GM15510 (cell line): ENCODE measurements at regions not wholly inside any gene's neighbourhood (a gene's known extent, or its start where the extent isn't known, plus 50 kb on each side); places are given as distances from the start of the nearest gene placed in this dataset.

Experiments
- POLR2A ChIP-seq: IDR thresholded peaks from 3 replicates; pipeline ENCODE4 v1.6.1; 2011; ENCODE audit warnings: borderline replicate concordance; ENCODE audit not compliant: insufficient read length; ENCODE audit errors: extremely low read depth

DNA sequence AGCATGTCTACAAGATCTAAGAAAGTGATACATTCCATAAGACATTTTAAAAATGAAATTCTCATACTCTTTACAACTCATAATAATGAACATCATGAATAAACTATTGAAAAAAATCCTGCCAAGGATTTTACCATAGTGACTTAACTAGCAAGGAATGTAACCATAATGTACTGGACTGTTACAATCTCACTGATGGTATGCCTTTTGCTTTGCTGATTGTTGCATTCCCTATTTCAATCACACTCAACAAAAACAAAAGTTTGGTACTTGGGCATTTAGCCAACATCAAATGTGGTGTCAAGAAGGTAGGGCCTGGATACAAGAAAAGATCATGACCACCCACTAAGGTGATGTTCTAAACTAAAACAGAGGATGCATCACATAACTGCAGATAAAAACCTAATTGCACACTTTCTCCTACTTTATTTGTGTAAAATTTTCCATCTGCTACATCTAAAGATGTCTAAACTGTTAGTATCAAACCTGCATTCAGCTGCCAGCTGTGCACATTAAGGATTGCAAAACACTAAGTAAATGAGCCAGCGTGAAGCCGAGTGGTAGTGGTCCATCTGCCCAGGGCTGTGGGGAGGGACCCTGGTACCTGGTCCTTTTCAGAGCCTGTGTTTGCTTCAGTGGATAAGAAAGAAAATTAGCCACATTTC, 564.4 kb downstream of the ZEB2 start:
- TF ChIP-seq POLR2A: no peak

DNA sequence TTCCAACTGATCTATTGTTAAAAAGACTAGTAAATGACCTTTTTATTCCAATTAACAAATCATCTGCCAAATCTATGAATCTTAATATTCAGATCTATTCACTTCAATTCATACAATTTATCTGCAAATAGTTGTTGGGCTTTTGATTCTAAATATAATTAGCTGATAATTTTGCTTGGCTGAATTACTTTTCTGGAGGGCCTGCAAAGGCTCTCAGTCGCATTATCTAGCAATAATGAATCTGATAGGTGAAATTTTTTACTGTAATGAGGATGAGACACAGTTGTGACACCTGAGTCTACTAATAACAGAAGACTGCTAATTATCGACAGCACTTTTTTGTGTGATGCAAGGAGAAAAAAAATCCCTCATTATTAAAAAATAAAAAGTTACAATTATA, 565.1 kb downstream of the ZEB2 start:
- TF ChIP-seq POLR2A: no peak

DNA sequence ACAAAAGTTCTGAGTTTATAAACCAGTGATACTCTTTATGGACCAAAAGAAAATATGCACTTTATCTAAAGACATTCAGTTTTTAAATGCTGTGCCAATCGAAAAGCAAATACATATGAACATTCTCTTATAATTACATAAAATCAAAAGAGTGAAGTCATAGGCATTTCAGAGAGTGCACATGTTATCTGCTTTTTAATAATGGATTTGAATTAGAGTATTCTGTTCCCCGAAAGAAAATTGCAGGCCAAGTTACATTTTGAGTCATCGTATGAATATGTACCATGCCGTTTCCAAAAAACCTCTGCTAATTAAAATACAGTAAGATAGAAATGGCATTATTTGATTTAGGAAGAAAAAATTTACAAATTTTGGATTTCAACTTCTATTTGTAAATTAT, 565.7 kb downstream of the ZEB2 start:
- no peak for TF ChIP-seq POLR2A

DNA sequence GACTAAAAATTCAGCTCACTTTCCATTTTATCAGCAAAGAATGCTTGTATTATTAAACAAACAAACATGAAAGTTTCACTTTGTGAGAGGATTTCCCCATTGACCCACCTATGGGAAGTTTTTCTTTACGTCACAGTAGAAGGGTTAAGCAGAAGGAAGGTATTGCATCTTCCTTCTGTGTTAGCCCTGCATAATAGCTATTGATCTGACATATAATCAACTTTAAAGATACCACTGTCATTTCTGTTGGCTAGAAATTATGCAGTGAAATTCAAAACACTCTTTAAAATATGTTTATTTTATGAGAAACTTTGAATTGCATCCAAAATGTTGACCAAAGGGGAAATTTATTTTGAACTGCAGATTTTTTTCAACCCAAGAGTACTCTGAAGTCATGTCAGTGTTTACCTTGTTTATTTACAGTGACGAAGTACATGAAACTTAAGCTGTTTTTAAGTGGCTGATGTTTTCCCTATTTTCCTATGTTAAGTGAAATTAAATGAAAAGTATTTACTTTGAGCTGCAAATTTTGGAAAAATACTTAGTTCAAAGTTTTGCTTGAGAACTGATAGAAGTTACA, 566.4 kb downstream of the ZEB2 start:
- no peak for TF ChIP-seq POLR2A

DNA sequence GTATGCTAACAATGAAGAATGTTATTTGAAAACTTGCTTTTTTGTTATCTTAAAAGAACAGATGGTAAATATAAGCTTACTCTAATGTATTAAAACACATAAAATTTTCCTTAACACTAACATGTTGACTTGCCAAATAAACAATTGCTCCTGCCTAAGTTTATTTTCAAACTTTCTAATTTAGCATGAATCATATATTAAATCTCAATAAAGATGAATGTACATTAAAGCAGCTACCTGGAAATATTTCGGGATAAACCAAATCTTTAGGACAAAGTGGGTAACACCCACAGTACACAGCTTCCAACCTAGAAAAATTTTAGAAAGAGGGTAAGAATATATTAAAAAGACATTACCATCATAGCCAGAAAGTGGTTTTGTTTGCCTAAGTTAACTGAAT, 567.4 kb downstream of the ZEB2 start:
- TF ChIP-seq POLR2A: no peak

DNA sequence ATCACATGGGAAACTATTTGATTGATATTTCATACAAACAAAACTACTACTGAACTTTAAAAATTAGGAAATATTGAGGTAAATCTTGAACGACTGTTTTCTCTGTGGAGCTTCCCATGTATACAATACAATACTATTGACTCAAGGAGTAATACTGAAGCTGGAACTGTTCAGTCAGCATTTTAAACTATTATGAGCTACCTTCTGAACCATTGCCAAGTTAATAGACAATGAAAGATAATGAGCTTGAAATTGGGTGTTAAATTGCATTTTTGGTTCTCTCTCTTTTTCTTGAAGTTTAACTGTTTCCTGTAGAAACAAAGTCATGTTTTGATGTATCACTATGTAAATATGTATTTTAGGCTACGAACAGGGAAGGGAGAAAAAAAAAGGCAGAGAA, 569.2 kb downstream of the ZEB2 start:
- TF ChIP-seq POLR2A: no peak

DNA sequence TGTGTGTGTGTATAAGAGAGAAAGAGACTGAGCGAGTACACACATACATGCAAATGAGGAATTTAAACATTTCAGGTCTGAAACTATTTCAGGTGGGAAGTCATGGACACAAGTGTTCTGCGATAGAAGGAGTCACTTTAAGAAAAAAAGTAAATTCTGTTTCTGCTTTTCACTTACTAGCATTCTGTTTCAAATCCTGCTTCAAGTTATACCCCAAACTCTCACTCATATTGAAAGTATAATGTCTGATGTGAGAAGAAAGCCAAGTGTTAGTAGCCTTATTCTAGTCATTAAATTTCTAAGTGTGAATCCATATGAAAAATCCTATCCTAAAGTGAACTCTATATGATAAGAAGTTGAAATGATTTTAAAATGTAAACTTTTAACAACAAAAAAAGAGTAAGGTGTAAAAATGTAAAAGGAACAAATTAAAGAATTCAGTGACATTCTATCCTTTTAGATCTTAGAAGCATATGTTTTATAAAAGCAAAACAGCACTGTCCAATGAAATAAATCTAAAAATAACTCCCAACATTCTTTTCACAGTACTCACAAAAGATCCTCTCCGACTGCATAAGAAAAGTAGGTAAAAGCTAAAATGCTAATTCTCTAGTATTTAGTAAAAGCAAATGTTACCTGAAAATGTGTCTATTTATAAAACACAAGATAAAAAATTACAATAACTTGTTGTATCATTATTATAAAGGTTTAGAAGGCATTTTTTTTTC, 570.6 kb downstream of the ZEB2 start:
- TF ChIP-seq POLR2A: no peak

DNA sequence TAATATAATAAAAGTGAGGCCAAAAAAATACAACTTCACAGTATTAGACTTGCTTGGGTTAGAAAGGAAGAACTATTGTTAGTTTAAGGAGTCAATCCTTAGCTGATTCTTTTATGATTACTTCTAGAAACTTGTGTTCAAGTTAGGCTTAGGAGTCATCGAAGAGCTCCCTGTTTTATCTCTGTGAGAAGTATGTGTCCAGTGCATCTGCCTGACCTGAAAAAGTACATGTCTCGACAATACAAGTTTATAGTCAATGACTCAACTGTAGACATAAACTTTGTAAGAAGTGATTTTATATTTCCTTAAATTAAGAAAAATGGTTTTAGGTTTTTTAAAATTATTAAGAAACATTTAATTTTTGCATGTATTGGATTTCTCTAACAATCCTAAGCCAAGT, 571.2 kb downstream of the ZEB2 start:
- TF ChIP-seq POLR2A: no peak

DNA sequence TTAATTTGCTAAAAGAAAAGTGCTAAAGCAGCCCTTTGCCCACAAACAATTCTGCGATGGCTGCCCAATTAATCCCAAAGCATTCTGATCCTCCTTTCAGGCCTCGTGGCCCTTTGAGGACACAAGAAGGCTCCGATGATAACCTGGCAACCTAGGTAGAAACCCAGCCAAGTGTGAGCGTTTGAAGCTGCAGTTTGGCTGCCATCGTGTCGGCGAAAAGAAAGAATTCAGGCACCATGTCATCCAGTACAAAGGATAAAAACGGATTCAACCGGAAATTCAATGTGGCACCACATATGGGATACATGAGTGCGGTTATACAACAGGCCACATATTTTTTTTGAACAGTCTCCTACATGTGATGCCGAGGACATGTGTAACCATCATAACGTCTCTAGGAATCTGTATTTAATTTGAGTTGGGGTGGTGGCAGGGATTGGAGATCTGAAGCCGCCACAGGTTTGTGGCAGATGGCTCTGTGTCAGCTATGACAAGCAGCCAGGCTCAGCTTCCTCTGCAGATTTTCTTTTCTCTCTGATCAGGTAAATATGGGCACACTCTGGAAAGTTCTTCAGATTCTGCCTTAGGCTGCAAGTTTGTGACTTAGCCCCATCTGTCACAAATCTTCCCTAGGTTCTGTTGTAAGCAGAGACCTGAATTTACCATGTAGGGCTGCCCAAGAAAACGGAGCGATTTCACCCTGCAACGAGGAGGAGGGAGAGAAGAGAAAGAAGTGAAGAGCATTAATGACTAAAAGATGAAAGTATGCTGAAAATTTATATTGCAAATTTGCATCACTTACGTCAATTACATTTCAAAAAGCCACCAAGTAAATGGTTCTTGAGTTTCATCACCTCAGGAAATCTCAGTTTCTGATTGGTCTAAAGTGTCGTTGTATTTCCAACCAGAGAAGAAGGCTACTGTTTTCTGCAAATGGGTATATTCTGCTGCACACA, 573.2 kb downstream of the ZEB2 start:
- TF ChIP-seq POLR2A: no peak

DNA sequence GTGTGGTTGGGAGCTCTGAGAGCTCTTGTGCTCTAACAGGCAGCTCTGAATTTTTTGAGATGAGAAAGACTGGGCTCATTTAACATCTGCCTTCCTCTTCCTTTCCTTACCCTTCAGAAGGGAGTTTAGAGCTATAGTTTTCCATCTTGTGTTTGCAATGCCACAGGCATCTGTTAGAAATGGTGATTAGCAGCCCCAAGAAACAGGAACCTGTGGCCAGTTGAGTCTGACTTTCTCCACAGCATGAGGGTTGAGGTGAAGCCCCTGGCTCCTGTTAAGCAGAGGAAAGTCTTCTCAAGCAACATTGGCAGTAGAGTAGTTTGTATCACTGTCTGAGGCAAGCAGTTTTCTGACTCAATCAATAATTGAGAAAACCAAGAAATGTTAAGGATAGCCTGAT, 577.4 kb downstream of the ZEB2 start:
- TF ChIP-seq POLR2A: no peak

DNA sequence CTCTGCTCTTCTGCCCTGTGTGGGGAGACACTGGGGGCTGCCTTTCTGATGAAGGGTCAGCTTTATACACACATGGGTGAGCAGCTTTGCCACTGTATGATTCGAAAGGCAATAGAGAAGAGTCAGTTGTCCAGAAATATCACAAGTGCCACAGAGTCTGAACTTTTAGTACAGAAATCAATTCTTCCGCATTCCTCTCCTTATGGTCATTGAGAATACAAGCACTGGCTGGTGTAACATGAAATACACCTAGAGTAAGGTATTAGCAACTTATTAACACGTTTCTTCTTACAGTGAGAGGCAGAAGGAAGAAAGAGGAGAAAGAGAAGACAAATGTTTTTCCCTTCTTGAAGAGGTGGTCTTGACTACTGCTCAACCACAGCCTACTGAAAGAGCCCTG, 579.2 kb downstream of the ZEB2 start:
- no peak for TF ChIP-seq POLR2A

DNA sequence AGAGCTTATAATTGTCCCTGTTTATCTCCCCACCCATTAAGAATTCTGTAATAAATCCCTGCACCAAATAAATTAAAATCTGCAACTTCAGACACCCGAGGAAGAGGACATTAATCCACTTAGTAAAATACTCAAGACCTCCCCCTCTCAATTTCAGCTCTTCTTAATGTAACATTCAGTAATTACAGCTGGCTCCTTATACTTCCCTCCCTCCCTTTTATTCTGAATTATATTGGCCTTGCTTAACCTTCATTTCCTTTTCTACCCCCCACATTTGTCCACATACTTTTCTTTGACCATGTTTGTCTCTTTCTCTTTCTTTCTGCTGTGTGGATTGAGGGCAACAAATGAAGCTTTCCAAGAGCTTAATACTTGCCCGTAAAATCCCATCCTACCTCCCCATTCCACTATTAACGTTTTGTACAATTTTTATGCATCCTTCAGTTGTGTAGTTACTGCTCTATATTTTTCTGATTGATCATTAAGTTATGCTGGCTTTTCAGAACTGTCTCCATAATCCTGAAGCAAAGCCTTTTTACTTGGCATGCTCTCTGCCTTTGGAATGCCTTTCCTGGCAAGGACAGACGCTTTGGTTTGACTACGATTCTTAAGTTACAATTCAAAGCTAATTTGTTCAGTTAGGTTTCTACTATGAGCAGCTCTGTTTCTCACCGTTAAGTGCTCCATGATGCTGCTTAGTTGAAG, 580.1 kb downstream of the ZEB2 start:
- TF ChIP-seq POLR2A: no peak

DNA sequence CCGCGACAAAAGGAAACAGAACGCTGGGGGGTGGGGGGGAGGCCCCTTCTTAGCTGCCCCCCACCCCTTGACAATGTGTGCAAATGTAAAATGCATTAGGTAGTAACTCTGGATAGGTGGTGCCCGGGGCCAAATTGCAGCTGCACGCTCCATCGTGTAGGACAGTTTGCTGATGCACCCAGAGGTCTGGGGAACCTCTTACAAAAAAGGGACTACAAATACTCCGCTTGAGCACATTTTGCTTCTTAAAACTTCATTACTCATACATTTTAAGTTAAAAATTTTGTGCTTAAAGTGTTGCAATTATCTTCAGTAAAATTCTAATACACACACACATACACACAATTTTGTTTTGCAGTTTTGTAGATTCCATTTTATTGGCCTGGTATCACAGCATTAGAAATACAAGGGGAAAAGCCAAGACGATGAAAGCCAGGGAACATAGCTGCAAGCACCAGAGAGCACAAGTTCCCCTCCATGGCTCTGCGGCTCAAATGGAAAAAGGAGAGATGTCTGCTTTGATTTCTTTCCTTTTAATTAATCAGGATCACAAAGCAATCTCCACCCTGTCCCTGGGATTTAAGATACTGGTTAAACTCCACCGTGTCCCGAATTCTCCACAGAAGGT, 582.1 kb downstream of the ZEB2 start:
- no peak for TF ChIP-seq POLR2A
